ENCODE measurements at regions not wholly inside any gene's neighbourhood (a gene's known extent, or its start where the extent isn't known, plus 50 kb on each side); places are given as distances from the start of the nearest gene placed in this dataset.

DNA sequence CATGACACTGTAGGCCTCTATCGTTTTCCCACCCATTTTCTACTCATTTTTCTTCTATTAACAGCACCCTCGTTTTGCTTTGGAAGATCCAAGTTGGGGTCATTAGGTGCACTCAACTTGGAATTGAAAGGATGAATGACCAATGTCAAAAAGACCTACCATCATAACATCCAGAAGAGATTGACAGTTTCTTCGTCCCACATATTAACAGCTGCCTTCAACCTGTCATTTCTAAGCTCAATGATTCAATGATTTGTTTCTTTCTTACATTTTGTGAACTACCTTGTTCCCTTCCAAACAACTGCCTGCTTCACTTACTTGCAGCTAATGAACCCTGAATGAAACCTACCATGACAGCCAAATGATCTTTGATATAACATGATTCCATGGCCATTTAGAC is 224.0 kb upstream of the KCNH7 start:
- TF ChIP-seq POLR2A (IDR thresholded peaks at IDR 0.05; ENCODE audit: low read length) (no peak), GATA1 (IDR thresholded peaks at IDR 0.05; ENCODE audit: low read depth, low read length) (no peak)

Measured in erythroblast (primary cell).